Tibial artery (tissue), 4 donors: ENCODE measurements at regions not wholly inside any gene's neighbourhood (a gene's known extent, or its start where the extent isn't known, plus 50 kb on each side); places are given as distances from the start of the nearest gene placed in this dataset.
"Not testable (repeated sequence)": the region's sequence is repeated elsewhere in the genome, so short reads cannot be mapped to it uniquely, and the experiment has no call there.

Experiments
- DNase-seq, 2 donors: peaks; one replicate each; pipeline ENCODE4 v3.0.0-alpha.2; 2019
- H3K27ac ChIP-seq, 2 donors: fragments of 200-600 bp; sonication (generic) in 1 of 2; 1 replicate in 1 of 2; 2 replicates in 1 of 2; pipeline ENCODE4 v1.5.1; 2018 to 2019; ENCODE audit warnings: mild to moderate bottlenecking in 1 of 2
- H3K27me3 ChIP-seq, 2 donors: fragments of 200-600 bp; sonication (generic) in 1 of 2; one replicate each; pipeline versions ENCODE4 v1.5.1 to v1.6.0; 2016 to 2019
- H3K36me3 ChIP-seq, 3 donors: fragments of 200-600 bp; sonication (generic) in 2 of 3; one replicate each; pipeline ENCODE4 v1.5.1; 2016 to 2019; ENCODE audit warnings: mild to moderate bottlenecking in 2 of 3
- H3K4me1 ChIP-seq, 4 donors: fragments of 200-600 bp; sonication (generic) in 2 of 4; 1 replicate in 3 of 4; 2 replicates in 1 of 4; pipeline ENCODE4 v1.5.1; 2016 to 2019
- H3K4me3 ChIP-seq, 2 donors: fragments of 200-600 bp; sonication (generic) in 1 of 2; 1 replicate in 1 of 2; 2 replicates in 1 of 2; pipeline ENCODE4 v1.5.1; 2018 to 2019; ENCODE audit warnings: mild to moderate bottlenecking in 2 of 2
- H3K9me3 ChIP-seq, 3 donors: fragments of 200-600 bp; sonication (generic) in 1 of 3; one replicate each; pipeline ENCODE4 v1.5.1; 2016 to 2019
- intact Hi-C: fragments of 100-400 bp; cut with DNase I; formaldehyde crosslinking; loops from one replicate; pipeline ENCODE4 v1.15.0; 2023; ENCODE audit warnings: low total_unique reads
- TF ChIP-seq, protein P1 (sequence below), 2 experiments: fragments of 200-600 bp in 1 of 2; fragments of 450-650 bp in 1 of 2; IDR thresholded peaks; one replicate each; pipeline ENCODE4 v1.5.1; 2017 to 2019; ENCODE audit warnings: antibody characterized with exemption in 2 of 2, mild to moderate bottlenecking in 1 of 2, moderate library complexity in 1 of 2

DNA sequence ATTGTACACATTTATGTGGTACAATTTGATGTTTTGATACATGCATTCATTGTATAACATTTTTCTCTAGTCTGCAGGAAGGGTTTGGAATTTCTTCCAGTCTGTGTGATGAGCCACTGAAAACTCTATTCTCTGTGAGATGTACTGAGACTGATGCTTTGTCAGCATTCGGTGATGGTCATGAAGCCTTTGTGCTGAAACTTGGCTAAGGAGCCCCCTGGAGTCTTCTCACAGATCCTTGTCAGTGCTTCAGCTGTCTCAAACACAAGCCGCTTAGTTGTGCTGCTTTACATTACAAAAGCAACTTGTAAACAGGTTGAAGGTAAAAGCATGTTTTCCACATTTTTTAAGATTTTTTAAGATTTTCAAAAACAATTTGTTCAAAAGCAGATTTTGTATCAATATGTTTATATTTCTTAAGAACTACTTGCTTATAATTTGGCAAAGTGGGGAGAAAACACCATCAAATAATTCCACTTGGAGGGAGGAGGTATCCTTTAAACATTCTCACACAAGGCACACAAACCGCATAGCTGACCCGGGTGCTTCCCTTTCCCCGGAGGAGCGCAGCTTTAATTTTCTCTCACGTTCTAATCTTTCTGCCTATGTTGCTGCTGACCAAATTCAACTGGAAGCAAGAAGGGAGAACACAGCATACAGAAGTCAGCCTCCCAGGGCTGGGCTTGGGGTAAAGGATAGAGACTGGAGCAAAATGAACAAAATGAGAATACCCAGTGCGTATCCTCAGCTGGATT, 249.8 kb upstream of the VSTM2A start:
- no peaks in the 10 kb centered on the region for H3K4me1 ChIP-seq
- no peak overlapping the region for H3K27ac ChIP-seq
- TF ChIP-seq, protein P1, sequence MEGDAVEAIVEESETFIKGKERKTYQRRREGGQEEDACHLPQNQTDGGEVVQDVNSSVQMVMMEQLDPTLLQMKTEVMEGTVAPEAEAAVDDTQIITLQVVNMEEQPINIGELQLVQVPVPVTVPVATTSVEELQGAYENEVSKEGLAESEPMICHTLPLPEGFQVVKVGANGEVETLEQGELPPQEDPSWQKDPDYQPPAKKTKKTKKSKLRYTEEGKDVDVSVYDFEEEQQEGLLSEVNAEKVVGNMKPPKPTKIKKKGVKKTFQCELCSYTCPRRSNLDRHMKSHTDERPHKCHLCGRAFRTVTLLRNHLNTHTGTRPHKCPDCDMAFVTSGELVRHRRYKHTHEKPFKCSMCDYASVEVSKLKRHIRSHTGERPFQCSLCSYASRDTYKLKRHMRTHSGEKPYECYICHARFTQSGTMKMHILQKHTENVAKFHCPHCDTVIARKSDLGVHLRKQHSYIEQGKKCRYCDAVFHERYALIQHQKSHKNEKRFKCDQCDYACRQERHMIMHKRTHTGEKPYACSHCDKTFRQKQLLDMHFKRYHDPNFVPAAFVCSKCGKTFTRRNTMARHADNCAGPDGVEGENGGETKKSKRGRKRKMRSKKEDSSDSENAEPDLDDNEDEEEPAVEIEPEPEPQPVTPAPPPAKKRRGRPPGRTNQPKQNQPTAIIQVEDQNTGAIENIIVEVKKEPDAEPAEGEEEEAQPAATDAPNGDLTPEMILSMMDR (IDR thresholded peaks at IDR 0.05) = no peak
- intact Hi-C loops = no loop called here
- DNase-seq = no peak
- H3K36me3 ChIP-seq = no peaks in the 10 kb centered on the region
- no peaks in the 10 kb centered on the region for H3K27me3 ChIP-seq
- no peak overlapping the region for H3K4me3 ChIP-seq
- peaks cover 0 to 2% (median 0%) of the 10 kb centered on the region in 3 donors for H3K9me3 ChIP-seq

DNA sequence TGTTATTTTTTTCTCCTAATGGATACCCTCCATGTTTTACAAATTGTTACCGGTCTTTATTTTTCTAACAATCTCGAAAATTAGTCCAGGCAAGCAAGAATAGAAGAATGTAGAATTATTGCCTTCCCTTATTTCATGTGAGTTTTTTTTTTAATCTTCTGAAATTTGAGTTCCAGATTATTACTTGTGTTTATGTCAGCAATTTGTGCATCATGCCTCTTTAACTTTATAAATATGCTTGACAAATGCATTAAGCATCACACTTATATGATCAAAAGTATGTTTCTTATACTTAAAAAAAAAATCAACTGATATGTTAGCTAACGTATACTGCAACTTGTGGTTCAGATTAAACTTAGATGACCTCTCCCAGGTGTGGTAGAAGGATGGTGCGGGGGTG, 242.7 kb upstream of the VSTM2A start:
- no peak for DNase-seq
- H3K9me3 ChIP-seq = no peaks in the 10 kb centered on the region
- TF ChIP-seq, protein P1 (IDR thresholded peaks at IDR 0.05) = no peak
- intact Hi-C loops = no loop called here
- no peak overlapping the region for H3K4me3 ChIP-seq
- H3K27me3 ChIP-seq = no peaks in the 10 kb centered on the region
- H3K36me3 ChIP-seq = no peaks in the 10 kb centered on the region
- H3K27ac ChIP-seq = no peak overlapping the region
- H3K4me1 ChIP-seq = no peaks in the 10 kb centered on the region

DNA sequence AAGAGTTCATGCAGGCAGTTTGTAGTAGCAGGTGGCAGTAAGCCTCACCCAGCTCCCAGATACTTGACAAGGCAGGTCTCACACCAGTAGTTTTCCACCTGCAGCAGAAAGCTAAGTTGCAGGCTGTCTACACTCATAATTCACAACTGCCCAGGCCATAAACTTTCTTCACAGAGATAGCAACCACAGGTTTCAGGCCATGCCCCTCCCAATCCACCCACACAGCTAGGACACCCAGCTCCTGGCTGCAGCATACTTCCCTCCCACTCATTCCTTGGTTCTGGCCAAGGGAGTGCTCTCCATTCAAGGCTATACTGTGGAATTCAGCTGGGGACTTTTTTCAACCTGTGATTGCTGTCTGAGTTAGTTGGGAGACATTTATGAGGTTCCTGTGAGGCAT, 226.2 kb upstream of the VSTM2A start:
- H3K36me3 ChIP-seq, H3K4me3 ChIP-seq, H3K9me3 ChIP-seq, intact Hi-C loops, H3K27ac ChIP-seq, H3K27me3 ChIP-seq, DNase-seq, H3K4me1 ChIP-seq: not testable (repeated sequence)

DNA sequence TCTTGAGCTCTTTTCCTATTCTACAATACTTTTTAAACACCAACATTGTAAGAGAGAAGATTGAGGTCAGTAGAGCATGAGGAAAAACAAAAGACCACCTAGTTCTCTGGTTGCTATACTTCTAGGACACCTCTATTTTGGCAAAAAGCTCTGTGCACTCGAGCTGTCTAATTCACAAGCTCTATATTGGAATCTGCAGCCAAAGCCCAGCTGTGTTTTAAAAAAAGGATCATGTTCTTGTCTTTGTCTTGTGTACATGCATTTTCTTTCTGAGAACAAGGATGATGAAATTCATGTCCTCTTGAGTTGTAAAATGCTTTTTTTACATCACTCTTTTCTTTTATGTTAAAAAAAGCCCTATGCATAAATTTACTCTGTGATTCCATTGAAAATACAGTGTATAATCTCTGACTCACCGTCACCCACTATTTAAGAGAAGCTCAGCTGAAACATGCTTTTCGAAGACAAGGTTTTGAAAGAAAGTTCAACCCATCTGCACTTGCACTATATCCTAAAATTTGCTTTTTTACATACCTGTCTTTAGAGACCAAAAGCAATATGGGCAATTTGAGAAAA, 215.5 kb upstream of the VSTM2A start:
- Histone ChIP-seq H3K27ac (no peak overlapping the region), H3K27me3 (no peaks in the 10 kb centered on the region), H3K4me3 (no peak overlapping the region), H3K4me1 (no peaks in the 10 kb centered on the region), H3K9me3 (no peaks in the 10 kb centered on the region), H3K36me3 (no peaks in the 10 kb centered on the region)
- DNase-seq = no peak
- TF ChIP-seq, protein P1 (IDR thresholded peaks at IDR 0.05) = no peak
- intact Hi-C loops = no loop called here

DNA sequence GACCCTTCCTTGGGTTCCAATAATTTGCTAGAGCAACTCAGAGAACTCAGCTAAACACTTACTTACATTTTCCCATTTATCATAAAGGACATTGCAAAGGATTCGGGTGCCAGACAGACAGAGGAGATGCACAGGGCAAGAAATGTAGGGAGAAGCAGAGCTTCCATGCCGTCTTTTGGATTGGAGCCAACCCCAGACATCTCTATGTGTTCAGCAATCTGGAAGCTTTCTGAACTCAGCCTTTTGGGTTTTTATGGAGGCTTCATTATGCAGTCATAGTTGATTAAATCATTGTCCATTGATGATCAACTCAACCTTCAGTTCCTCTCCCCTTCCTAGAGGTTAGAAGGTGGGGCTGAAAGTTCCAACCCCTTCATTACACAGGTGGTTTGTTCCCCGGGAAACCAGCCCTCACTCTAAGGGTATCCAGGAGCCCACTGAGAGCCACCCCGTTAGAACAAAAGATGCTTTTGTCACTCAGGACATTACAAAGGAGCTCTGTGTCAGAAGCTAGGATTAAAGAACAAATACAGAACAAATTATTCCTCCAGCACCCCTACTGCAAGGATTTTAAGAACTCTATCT, 211.9 kb upstream of the VSTM2A start:
- Histone ChIP-seq H3K9me3 (no peaks in the 10 kb centered on the region), H3K4me3 (no peak overlapping the region), H3K27me3 (no peaks in the 10 kb centered on the region), H3K27ac (no peak overlapping the region), H3K36me3 (no peaks in the 10 kb centered on the region), H3K4me1 (no peaks in the 10 kb centered on the region)
- no peak for DNase-seq
- intact Hi-C loops = no loop called here
- TF ChIP-seq, protein P1 (IDR thresholded peaks at IDR 0.05) = no peak

DNA sequence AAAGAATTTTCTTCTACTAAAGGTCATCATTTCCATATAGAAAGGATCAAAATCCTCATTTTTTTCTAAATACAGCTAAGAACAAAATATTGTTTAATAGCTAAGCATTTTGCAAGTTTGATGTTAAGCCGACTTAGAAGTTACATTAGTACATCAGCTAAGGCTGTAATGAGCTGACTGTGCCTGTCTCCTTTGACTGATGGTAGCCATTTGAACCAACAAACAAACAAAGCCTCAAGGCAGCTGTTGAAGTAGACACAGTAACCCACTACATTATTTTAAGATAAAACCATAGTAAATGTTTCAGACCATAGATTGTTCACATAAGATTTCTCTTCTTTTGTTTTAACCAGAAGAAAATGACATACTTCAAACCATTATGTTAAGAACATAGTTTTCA, 210.9 kb upstream of the VSTM2A start:
- no peaks in the 10 kb centered on the region for H3K36me3 ChIP-seq
- no peak overlapping the region for H3K27ac ChIP-seq
- TF ChIP-seq, protein P1 (IDR thresholded peaks at IDR 0.05) = no peak
- DNase-seq = no peak
- H3K4me3 ChIP-seq = no peak overlapping the region
- intact Hi-C loops = no loop called here
- no peaks in the 10 kb centered on the region for H3K9me3 ChIP-seq
- H3K4me1 ChIP-seq = no peaks in the 10 kb centered on the region
- no peaks in the 10 kb centered on the region for H3K27me3 ChIP-seq
